HG03025 (cell line): ENCODE measurements at regions not wholly inside any gene's neighbourhood (a gene's known extent, or its start where the extent isn't known, plus 50 kb on each side); places are given as distances from the start of the nearest gene placed in this dataset.
A peak's percentile ranks its signal among the peaks of the same experiment; 100 is the strongest.

ENCODE experiments used
- ATAC-seq: cut with Tn5 transposase; IDR thresholded peaks from one replicate; pipeline ENCODE4 v1.9.1; 2021; ENCODE audit warnings: mild to moderate bottlenecking, moderate library complexity; ENCODE audit not compliant: unreplicated experiment, low FRiP score

DNA sequence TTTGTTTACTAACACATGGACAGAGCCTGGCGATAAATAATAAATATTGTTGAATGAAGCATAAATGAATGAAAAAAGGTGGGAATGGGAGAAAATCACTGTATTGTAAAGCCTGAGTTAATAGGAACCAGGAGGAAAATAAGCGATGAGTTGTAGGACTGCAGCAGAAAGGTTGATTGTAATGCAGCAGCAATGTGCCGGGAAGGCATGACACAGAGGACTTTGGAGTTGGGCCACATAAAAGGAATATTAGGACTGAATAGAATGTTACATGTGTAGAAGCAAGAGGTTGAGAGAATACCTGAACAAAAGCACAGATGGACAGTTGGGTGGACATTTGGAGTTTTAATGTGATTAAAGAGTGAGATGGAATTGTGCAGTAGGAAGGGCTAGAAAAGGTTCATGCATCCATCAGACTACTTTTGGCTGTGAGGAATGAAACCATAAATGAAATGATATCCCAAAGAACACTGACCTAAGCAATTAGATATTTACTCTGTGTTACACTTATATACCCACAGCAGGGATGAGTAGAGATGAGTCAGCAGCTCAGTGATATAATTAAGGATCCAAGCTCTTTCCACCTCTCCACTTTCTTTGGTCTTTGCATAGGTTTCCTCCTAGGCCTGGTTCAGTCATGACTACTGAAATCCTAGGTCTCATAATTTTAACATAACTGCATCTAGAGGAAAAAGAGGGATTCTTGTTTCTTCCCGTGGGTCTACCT is 55.4 kb downstream of the CCER1 start:
- ATAC-seq = no peak

DNA sequence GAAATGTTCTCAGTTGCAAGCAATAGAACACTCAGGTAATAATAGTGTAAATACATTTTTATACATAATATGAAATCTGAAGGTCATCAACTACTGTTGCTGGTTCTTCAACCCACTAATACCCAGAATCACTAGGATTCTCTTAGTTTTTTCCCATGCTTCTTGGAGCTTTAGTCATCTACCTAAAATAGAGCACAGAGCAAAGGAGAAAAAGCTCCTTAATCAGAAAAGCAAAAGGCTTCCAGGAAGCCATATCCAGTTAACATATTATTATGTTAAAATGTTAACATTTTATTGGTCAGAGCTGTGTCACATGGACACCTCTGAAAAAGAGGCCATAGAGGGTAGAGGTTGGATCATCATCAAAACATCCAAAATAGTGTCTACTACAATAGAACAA is 57.0 kb downstream of the CCER1 start:
- no peak for ATAC-seq

DNA sequence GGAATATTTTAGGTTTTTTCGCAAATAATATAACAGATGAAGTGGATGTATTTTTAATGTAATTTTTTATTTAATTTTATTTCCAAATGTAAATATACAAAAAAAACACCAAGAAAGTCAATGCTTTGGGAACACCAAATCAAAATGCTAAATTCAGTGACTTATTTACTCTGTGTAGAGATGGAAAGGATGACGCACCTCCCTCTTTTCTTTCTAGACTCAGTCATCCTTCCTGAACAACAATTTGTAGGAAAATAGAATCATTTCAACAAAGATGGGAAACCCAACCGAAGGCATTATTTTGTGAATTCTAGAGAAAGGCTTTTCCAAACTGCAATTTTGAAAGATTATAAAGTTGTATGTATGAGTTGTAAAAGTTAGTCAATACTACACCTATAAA is 57.7 kb downstream of the CCER1 start:
- ATAC-seq = no peak

DNA sequence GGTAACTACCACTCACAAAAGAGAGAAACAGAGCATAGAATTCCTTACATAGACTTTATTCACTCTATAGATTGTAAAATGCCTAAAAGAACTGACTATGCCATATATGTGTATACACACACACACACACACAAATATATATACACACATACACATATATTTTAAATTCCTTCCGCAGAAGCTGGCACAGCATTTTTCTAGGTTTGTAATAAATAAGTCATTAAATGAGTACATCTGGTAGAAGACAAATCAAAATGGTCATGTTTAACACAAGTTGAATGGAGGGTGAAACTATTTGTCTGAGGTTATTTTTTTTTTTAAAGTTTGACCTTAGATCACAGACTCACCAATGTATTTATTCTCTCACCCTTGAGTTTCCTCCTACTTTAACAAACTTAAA is 58.2 kb downstream of the CCER1 start:
- no peak for ATAC-seq

DNA sequence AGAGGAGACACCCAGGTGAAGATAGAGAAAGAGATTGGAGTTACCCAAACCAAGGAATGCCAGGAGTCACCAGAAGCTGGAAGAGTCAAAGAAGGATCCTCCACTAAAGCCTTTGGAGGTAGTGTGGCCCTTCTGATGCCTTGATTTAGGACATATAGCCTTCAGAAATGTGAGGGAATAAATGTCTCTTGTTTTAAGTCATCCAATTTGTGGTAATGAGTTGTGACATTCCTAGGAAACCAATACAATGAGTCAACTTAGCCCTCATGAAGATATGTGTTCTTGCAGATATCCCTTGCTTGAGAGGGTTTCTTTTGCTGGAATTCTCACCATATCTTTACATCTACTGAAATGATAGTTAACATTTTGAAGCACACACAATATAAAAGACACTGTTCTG is 58.8 kb downstream of the CCER1 start:
- ATAC-seq = no peak

DNA sequence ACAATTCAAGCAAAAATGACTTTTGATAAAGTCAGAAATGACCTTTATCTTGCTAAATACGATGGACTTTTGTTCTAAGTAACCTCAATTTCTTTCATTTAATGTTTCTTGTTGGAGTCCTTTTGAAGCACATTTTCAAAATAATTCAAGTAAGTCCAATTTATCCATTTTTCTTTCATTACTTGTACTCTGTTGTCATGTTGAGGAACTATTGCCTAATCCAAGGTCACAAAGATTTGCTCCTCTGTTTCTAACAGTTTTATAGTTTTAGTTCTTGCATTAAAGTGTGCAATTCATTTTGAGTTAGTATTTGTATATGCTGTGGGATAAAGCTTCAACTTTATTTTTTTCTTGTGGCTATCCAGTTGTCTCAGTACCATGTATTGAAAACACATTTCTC is 66.7 kb downstream of the CCER1 start:
- no peak for ATAC-seq

DNA sequence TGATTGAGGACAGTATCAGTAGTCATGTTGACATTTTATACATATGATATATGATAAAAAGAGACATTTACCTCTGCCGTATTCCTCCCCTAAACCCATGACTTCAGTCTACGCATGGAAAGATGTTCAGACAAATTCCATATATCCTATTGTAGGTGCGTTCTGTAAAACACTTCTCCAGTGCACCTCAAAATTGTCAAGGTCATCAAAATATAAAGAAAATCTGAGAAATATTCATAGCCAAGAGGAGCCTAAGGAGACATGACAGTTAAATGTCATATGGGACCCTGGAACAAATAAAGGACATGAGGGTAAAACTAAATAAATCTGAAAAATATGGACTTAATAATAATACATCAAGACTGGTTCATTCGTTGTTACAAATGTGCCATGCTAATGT is 71.5 kb downstream of the CCER1 start:
- ATAC-seq = no peak

DNA sequence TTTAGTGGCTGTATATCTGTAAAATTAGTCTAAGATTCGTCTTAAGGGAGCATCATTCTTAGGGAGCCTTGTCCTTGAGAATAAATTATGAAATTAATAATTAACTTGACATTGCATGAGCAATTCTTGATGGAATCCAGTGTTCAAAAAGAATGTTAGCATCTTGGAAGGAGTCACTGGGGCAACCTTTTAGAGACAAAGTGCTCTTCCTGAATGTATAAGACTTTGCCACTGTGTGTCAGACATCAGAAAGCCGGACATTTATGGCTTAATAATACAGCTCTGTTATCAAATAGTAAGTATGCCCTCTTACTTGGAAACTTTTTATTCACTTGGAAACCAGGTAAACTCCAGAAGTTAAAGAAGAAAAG is 83.3 kb downstream of the CCER1 start:
- ATAC-seq = no peak

DNA sequence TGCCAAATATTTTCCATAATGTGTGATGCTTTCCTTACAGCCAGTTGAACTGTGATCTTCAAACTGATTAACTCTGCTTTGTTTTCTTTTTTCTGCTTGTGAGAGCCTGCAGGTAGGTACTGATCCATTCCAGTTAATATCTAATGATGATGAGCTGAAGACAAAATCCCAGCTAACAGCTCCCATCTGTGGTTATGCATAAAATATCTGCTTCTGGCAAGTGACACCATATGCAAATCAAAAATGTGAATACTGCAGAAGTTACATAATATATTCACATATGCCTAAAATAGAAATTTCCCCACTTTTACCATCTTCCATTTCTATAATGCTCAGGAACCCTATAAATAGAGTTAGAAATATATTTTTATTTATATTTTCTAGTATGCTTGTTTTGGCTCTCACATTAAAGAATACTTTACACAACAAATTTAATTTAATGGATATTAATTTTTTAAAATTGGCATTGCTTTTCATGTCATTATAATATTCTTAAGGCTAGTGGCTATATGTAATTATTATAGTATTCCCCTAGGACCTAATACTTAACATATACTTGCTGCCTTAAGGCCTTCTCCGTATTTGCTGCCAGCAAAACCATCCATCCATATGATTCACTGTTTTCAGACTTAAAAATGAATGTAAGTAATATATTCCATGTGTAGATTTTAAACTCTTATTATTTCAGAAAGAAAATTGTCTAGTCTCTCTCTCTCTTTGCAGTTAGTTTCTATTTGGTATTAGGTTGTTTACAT is 83.8 kb downstream of the CCER1 start:
- ATAC-seq = no peak

DNA sequence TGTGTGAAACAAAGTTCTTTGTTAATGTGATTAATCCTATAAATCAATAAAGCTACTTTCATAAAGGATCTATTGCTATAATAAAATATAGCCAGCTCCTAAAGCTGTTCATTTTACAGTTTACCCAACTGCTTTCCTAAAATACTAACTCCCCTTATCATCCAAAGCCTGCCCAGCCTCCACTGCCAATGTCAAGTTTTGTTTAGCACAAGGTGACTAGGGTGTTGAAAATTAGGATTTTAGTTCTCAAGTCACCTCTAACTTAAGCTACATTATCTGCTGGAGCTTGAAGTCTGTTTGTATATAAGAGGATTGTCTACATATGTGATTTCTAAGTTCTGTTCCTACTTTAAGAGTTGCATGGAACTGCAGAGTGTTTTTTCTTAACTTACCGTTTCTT is 86.3 kb downstream of the CCER1 start:
- ATAC-seq = no peak

DNA sequence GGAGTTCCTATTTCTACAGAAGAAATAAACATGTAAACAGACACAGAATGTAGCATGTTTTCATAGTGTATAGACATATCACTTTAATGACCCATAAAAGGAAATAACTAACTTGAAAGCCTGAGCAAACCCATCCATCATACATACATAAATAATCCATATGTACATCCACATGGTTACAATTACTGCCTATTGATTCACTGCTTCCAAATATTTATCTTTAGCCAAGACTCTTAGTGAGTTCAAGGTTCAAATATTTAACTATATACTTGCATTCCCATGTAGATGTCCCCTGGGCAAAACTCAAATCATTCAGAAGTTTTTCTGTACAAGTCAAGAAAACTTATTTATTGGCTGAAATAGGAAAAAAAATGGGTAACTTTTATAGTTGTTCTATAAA is 95.4 kb downstream of the CCER1 start:
- ATAC-seq = no peak

DNA sequence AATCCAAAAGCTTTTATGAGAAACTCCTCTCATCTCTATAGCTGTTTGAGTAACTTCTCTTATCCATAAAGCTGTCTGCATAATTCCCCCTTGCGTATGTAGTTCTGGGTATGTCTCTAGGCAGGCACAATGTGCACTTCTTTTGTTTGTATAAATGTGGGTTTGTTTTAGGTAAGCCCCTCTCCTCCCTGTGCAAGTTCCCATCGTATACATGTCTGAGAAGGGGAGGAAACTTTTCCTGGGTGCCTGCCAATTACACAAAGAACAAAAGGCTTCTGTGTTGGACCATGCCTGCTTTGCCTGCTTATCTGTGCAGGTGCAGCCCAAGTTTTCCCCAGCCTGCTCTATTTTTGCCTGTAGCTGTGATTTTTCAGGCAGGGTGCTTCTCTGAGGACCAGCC is 96.7 kb downstream of the CCER1 start:
- ATAC-seq = no peak

DNA sequence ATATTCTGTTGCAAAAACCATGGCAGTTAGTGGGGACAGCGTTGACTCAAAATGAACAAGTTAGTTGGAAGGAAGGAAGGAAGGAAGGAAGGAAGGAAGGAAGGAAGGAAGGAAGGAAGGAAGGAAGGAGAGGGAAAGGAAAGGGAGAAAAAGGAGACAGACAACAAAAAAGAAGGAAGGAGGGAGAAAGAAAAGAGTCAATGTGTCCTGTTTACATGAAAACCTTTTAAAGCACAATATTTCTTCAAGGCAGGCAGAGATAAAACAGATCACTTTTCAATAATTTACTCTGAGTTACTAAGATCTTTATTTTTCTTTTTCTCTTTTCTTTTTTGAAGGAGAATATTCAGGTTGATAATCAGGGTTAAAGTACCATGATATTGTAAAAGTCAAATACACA is 99.4 kb downstream of the CCER1 start:
- ATAC-seq = no peak

DNA sequence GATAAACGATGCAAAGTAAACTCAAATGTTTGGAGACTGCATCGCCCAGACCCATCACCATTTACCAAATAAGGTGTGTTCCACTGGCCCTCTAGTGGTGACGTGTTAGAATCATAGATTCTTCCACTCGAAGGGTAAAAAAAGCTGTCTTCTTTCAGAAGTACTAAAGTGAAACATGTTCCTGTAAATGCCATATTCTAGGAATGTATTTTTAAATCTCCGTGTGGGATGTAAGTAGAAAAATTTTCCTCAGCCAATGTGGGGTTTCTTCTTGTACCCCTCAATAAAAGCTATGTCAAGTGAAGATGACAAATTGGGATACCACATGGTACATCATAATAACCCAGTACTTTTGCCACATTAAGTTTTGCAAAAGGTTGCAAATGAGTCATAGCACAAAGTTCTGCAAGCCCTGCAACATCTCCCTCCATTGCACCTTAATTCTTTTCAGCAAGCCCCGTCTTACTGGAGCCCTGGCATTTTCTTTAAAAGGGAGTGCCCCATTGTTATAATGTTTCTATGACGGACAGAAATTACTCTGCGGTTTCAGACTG is 100.8 kb downstream of the CCER1 start:
- ATAC-seq = peak; percentile 76

DNA sequence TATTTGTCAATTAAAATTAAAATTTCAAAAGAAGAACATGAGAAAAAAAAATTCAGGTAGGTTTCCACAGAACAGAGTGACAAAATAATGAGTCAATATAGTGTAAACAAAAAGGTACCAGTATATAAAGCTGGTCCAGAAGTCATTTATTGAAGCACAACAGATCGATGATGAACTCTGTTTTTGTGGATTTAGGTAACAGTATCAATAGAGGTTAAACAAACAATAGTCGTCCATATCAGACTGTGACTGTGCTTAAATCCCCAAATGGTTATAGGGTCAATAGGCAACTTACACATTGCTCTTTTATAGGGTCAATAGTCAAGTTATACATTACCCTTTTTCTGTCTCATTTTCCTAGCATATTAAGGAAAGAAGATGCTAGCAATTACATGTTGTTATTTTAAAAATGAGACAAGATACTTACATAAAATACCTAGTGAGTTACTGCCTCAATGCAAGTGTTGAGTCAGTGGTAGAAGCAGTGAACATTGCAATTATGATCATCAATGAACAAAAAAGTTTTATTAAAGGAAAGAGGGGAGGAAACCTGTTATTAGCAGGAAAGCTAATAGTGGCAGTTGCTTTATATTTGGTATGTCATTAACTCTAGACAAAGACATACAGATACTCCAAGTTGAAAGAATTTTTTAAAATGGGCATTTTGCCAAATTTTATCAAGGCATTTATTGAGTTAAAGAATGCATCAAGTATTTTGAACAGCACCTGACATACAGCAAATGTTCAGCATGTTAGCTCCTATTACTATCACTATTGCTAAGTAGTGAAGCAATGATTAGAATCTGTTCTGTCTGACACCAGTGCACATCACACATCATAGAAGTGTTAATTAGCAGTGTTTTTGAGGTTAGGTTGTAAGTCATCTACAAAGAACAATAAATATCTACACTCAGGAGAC is 102.9 kb downstream of the CCER1 start:
- ATAC-seq = no peak

DNA sequence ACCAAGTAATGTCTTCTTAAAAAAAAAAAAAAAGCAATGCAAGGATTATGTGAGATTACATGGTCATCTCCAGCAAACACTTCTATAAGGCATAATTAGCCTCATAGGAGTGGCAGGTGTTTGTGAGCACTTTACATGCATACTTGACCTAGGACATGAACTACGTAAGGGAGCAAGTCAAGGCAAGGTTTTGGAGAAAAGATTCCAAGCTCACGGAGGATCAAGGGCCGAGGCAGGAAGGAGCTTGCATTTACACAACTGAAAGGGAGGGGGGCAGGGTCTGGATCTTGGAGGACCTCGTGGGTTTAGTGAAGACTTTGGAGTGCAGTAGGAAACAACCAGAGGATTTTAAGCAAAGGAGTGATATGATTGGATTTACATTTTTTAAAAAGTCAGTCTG is 112.5 kb downstream of the CCER1 start:
- ATAC-seq = no peak

DNA sequence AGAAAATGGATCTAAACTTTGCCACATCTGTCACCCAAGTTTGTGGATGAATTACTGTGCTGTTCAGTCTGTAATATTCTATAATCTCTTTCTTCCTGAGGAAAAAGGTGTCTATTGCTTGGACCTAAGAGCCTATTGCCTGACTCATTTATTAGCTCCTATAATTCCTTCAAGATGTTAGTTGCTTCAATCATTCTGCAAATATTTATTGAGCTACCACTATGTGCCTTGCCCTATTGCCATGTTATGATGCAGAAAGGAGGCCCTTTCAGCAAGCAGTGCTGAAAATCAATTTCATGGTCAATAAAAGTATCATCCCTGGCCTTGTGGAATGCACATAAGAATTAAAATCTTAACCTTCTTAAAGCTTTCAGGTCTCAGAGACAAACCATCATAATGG is 113.6 kb downstream of the CCER1 start:
- ATAC-seq = no peak

DNA sequence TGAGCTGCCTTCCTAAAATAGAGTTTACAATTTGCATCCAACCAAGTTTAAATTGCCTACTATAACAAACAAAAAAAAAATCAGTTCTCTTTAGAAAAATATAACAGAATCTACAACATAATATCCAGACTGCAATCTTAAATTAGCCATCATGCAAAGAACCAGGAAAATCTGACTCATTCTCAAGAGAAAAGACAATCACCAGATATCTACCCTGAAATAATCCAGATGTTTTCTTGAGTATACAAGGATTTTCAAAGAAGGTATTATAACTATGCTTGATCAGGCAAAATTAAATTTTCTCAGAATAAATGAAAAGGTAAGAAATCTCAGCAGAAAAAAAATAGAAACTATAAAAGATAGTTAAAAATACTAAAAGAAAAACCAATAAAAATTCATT is 115.6 kb downstream of the CCER1 start:
- ATAC-seq = no peak

DNA sequence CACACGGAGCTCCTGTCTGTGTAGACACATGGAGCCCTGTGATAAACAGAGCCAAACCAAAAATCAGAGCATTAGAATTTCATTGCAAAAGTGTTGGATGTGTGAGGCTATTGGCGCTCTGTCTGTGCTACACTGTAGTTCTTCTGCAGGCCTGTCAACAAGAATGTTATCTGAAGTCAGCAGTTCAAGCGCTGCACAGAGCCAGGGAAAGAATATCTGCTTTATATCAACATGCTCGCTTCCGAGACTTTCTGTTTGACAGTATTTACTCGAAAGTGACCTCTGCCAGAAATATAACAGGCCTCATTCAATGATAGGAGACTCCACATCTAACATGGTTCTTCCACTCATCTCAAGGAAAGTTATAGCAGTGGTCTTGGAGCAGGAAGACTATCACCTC is 118.3 kb downstream of the CCER1 start:
- ATAC-seq = no peak

DNA sequence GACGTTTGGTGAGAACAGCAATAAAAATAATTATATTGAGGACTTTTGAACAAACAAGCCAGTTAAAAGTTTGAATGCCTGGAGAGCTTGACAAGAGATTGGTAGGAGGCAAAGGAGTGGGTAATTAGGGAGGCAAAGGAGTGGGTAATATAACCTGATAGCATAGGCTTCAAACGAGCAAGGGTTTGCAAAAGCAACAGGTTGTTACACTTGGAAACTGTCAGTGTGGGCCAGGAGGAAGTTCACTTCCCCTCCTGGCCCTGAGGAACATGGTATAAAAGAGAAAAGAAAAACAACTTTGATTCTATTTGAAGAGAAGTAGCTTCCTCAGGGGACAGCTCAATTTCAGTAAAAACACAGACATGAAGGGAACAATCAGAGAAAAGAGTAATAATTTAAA is 121.7 kb downstream of the CCER1 start:
- ATAC-seq = no peak

DNA sequence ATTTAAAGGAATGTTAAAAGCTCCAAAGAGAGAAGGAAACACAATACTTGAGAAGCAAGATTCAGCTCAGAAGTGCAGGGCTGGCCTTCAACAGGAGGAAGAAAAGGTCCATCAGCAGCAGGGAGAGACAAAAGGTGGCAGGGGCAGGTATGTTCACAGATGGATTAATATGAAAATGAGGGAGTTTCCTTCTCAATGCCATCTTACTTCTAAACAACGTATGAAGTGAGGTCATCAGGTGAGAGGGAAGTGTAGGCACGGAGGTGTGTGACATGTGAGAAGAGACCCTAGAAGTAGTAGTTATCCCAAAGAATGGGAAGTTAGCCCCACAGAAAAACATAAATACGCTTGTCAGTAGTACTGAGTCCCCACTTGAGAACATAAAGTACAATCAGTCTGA is 122.5 kb downstream of the CCER1 start:
- no peak for ATAC-seq
